ENCODE measurements at regions not wholly inside any gene's neighbourhood (a gene's known extent, or its start where the extent isn't known, plus 50 kb on each side); places are given as distances from the start of the nearest gene placed in this dataset.

DNA sequence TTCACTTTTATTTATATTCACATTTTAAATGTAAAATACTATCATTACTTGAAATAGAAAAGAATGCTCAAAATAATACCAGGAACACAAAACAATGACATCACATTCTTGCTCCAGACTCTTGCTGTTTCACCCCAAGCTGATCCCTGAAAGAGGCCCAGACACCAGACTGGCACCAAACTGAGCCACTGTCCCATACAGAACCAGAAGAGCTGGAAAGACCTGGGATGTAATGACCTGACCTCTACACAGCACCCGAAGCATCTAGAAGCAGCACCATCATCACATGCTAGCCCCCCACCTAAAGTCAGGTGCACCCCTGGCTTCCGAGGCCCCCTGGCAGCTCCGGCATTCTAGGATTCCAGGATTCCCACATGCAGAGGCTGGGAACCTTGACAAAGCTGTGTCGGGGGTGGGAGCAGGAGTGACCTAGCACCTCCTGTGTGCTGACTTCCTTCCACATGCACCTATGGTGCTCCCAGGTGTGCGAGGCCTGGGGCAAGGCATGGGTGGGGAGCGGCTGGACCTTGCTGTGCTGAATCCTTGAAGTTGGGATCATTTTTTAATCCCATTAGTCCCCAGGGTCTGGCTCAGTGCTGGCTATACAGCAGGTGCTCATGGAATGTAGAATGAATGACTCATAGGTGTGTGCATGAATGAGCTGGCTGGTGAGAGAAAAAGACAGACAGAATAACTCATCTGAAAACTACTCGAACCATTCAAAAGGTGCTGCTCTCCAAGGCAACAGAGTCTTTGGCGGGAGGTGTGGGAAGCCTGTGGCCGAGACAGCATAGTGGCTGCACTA, 144.7 kb upstream of the IQSEC1 start:
- peaks cover 0 to 19% (median 0%) of the 10 kb centered on the region in 4 donors for H3K27me3 ChIP-seq
- H3K4me3 ChIP-seq = no peak overlapping the region
- TF ChIP-seq EP300 (IDR thresholded peaks at IDR 0.05) = no peak
- intact Hi-C loops (cut with DNase I) = no loop called here
- H3K36me3 ChIP-seq = no peaks in the 10 kb centered on the region
- WGBS = 88% methylated on average over 9 of the region's 9 CpGs
- H3K9me3 ChIP-seq = no peaks in the 10 kb centered on the region
- DNase-seq (ENCODE audit: extremely low spot score) = no peak
- no peak overlapping the region for H3K27ac ChIP-seq (replicated peaks in 1 of 4)
- H3K4me1 ChIP-seq = no peaks in the 10 kb centered on the region

GRCh38 chr3:13217253-13217652, 144.0 kb upstream of the IQSEC1 start:
- Histone ChIP-seq H3K4me1 (no peaks in the 10 kb centered on the region), H3K4me3 (no peak overlapping the region), H3K9me3 (no peaks in the 10 kb centered on the region), H3K27me3 (peaks cover 0 to 19% (median 0%) of the 10 kb centered on the region in 4 donors), H3K27ac (replicated peaks in 1 of 4) (no peak overlapping the region), H3K36me3 (no peaks in the 10 kb centered on the region)
- 98% methylated on average over 2 of the region's 2 CpGs for WGBS
- no peak for DNase-seq (ENCODE audit: extremely low spot score)
- TF ChIP-seq POLR2A (IDR thresholded peaks at IDR 0.05; ENCODE audit: low read depth) = no peak
- no peak for TF ChIP-seq POLR2AphosphoS5 (IDR thresholded peaks at IDR 0.05)
- no peak for TF ChIP-seq EP300 (IDR thresholded peaks at IDR 0.05)
- TF ChIP-seq, protein P1, sequence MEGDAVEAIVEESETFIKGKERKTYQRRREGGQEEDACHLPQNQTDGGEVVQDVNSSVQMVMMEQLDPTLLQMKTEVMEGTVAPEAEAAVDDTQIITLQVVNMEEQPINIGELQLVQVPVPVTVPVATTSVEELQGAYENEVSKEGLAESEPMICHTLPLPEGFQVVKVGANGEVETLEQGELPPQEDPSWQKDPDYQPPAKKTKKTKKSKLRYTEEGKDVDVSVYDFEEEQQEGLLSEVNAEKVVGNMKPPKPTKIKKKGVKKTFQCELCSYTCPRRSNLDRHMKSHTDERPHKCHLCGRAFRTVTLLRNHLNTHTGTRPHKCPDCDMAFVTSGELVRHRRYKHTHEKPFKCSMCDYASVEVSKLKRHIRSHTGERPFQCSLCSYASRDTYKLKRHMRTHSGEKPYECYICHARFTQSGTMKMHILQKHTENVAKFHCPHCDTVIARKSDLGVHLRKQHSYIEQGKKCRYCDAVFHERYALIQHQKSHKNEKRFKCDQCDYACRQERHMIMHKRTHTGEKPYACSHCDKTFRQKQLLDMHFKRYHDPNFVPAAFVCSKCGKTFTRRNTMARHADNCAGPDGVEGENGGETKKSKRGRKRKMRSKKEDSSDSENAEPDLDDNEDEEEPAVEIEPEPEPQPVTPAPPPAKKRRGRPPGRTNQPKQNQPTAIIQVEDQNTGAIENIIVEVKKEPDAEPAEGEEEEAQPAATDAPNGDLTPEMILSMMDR (IDR thresholded peaks at IDR 0.05) = no peak
- intact Hi-C loops (cut with DNase I) = no loop called here

GRCh38 chr3:13215940-13216546, 142.8 kb upstream of the IQSEC1 start:
- no peaks in the 10 kb centered on the region for H3K36me3 ChIP-seq
- H3K27me3 ChIP-seq = peaks cover 0 to 19% (median 0%) of the 10 kb centered on the region in 4 donors
- H3K9me3 ChIP-seq = no peaks in the 10 kb centered on the region
- TF ChIP-seq, protein P1 (IDR thresholded peaks at IDR 0.05) = no peak
- no peak for TF ChIP-seq EP300 (IDR thresholded peaks at IDR 0.05)
- no peak for TF ChIP-seq POLR2A (IDR thresholded peaks at IDR 0.05; ENCODE audit: low read depth)
- TF ChIP-seq POLR2AphosphoS5 (IDR thresholded peaks at IDR 0.05) = no peak
- DNase-seq (ENCODE audit: extremely low spot score) = no peak
- H3K4me1 ChIP-seq = no peaks in the 10 kb centered on the region
- intact Hi-C loops (cut with DNase I) = no loop called here
- 68% methylated on average over 8 of the region's 8 CpGs for WGBS
- no peak overlapping the region for H3K4me3 ChIP-seq
- H3K27ac ChIP-seq (replicated peaks in 1 of 4) = no peak overlapping the region

GRCh38 chr3:13214847-13215472, 141.7 kb upstream of the IQSEC1 start:
- Histone ChIP-seq H3K4me1 (no peaks in the 10 kb centered on the region), H3K4me3 (no peak overlapping the region), H3K9me3 (no peaks in the 10 kb centered on the region), H3K36me3 (no peaks in the 10 kb centered on the region), H3K27me3 (peaks cover 0 to 17% (median 0%) of the 10 kb centered on the region in 4 donors), H3K27ac (replicated peaks in 1 of 4) (no peak overlapping the region)
- intact Hi-C loops (cut with DNase I) = no loop called here
- 95% methylated on average over 13 of the region's 15 CpGs for WGBS
- TF ChIP-seq POLR2A (IDR thresholded peaks at IDR 0.05; ENCODE audit: low read depth) (no peak), POLR2AphosphoS5 (IDR thresholded peaks at IDR 0.05) (no peak), EP300 (IDR thresholded peaks at IDR 0.05) (no peak)
- TF ChIP-seq, protein P1 (IDR thresholded peaks at IDR 0.05) = no peak
- no peak for DNase-seq (ENCODE audit: extremely low spot score)
